Lung (tissue), 11 donors: ENCODE measurements at regions not wholly inside any gene's neighbourhood (a gene's known extent, or its start where the extent isn't known, plus 50 kb on each side); places are given as distances from the start of the nearest gene placed in this dataset.
A peak's percentile ranks its signal among the peaks of the same experiment; 100 is the strongest.

ENCODE experiments used
- ATAC-seq: fragments of 200-7000 bp; cut with Tn5 transposase; one replicate; pipeline ENCODE4 v1.9.1; 2020; ENCODE audit warnings: moderate number of reproducible peaks; ENCODE audit not compliant: insufficient read depth, low FRiP score
- DNase-seq, 3 donors: peaks; one replicate each; pipeline ENCODE4 v3.0.0-alpha.2; 2013 to 2017
- H3K27ac ChIP-seq, 2 donors: one replicate each; pipeline ENCODE4 v1.5.1; 2013; ENCODE audit warnings: mild to moderate bottlenecking in 2 of 2, moderate library complexity in 2 of 2, control low read depth in 1 of 2, inconsistent platforms in 1 of 2, low read depth in 1 of 2, low read length in 1 of 2
- H3K27me3 ChIP-seq, 3 donors: one replicate each; pipeline ENCODE4 v1.5.1; 2013; ENCODE audit warnings: low read length in 2 of 3; ENCODE audit not compliant: control insufficient read depth in 3 of 3, insufficient read depth in 3 of 3
- H3K36me3 ChIP-seq, 4 donors: one replicate each; pipeline ENCODE4 v1.5.1; 2013; ENCODE audit warnings: low read length in 4 of 4, mild to moderate bottlenecking in 1 of 4, moderate library complexity in 1 of 4; ENCODE audit not compliant: control insufficient read depth in 4 of 4, insufficient read depth in 4 of 4
- H3K4me1 ChIP-seq, 5 donors: one replicate each; pipeline ENCODE4 v1.5.1; 2013; ENCODE audit warnings: low read length in 5 of 5, mild to moderate bottlenecking in 2 of 5, moderate library complexity in 1 of 5; ENCODE audit not compliant: control insufficient read depth in 5 of 5, insufficient read depth in 5 of 5
- H3K4me3 ChIP-seq: one replicate; pipeline ENCODE4 v1.5.1; 2013; ENCODE audit warnings: mild to moderate bottlenecking, control low read depth, moderate library complexity
- H3K9ac ChIP-seq, 2 donors: one replicate each; pipeline ENCODE4 v1.5.1; 2013; ENCODE audit warnings: low read length in 2 of 2, control low read depth in 1 of 2; ENCODE audit not compliant: insufficient read depth in 1 of 2
- H3K9me3 ChIP-seq, 4 donors: one replicate each; pipeline ENCODE4 v1.5.1; 2013; ENCODE audit warnings: low read length in 3 of 4, mild to moderate bottlenecking in 1 of 4, moderate library complexity in 1 of 4; ENCODE audit not compliant: control insufficient read depth in 4 of 4, insufficient read depth in 3 of 4
- CTCF ChIP-seq: IDR thresholded peaks from 2 replicates; pipeline ENCODE4 v1.5.1; 2012; ENCODE audit warnings: mild to moderate bottlenecking; ENCODE audit errors: control extremely low read depth, extremely low read depth
- WGBS, 2 donors: extraction: QIAGEN DNeasy Blood & Tissue Kit; methylation state at CpG; one replicate each; pipeline ENCODE4 v1.1.7; 2013; 5-methylcytosine and 5-hydroxymethylcytosine counted together
- donor health status: control.
- donor health status: control.
- donor health status: Bipolar disorder and iron deficiency.
- donor health status: healthy.
- donor health status: DM: yes; HTN: yes; CAD: no.

GRCh38 chr3:18998069-18998468 is 150.2 kb upstream of the KCNH8 start:
- no peak overlapping the region for H3K4me3 ChIP-seq
- H3K4me1 ChIP-seq: peaks cover 0 to 4% (median 0%) of the 10 kb centered on the region in 5 donors
- no peaks in the 10 kb centered on the region for H3K36me3 ChIP-seq
- H3K9ac ChIP-seq: no peak overlapping the region
- H3K27ac ChIP-seq: no peak overlapping the region
- ATAC-seq (no peak), DNase-seq (no peak)
- no peaks in the 10 kb centered on the region for H3K27me3 ChIP-seq
- H3K9me3 ChIP-seq: no peaks in the 10 kb centered on the region
- TF ChIP-seq CTCF: no peak
- WGBS, 2 donors: 88 to 93% methylated on average over 4 of the region's 4 CpGs

DNA sequence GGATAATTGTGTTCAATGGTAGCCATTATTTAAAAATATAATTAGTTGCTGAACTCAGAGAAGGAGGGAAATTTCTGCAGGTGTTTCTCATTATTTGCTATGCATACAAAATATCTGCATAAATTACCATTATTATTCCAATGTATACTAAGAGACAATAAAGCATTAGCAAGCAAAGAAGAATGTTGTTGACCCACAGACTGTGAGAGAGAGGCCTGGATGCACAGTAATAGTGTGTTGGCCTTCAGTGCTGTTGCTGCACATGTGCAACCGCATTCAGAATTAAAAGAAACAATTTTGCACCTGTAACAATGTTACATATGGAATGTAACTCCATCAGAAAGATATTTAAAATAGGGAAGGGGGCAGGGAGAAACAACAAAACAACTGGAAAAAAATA is 155.6 kb upstream of the KCNH8 start:
- DNase-seq: no peak
- Histone ChIP-seq H3K36me3 (no peaks in the 10 kb centered on the region), H3K27ac (no peak overlapping the region), H3K4me3 (no peak overlapping the region), H3K9me3 (no peaks in the 10 kb centered on the region), H3K27me3 (no peaks in the 10 kb centered on the region), H3K9ac (no peak overlapping the region), H3K4me1 (peaks cover 0 to 3% (median 0%) of the 10 kb centered on the region in 5 donors)
- no peak for ATAC-seq
- 93 to 96% methylated on average over 1 of the region's 1 CpG for WGBS, 2 donors
- no peak for TF ChIP-seq CTCF

DNA sequence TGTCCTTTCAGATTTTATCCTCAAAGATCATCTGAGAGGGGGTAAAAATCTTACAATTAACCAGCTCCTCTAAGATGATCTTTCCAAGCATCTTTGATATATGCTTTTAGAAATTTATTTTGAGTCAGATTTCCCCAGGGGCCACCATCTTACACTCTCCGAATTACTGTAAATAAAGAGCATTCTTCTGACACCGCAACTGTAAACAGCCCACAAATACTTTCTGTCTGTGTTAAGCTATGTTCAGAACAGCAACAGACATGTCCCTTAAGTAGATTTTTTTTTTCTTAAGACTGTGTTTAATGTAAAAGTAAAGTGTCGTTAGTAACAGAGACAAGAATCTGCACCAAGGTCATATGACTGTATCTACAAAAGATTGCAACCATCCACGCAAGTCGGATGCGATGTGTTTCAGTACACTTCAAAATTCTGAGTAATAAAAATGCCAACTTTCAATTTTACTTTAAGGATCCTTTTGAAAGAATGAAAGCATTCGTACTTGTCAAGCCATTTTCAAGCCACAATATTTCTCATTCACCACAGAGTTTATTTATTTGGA is 159.0 kb upstream of the KCNH8 start:
- WGBS, 2 donors: 69 to 86% methylated on average over 7 of the region's 7 CpGs
- Histone ChIP-seq H3K9ac (no peak overlapping the region), H3K27me3 (no peaks in the 10 kb centered on the region), H3K27ac (no peak overlapping the region), H3K4me1 (no peaks in the 10 kb centered on the region), H3K36me3 (no peaks in the 10 kb centered on the region), H3K4me3 (no peak overlapping the region), H3K9me3 (no peaks in the 10 kb centered on the region)
- DNase-seq (no peak), ATAC-seq (no peak)
- TF ChIP-seq CTCF: no peak

- no peak overlapping the region for H3K27ac ChIP-seq
- no peaks in the 10 kb centered on the region for H3K36me3 ChIP-seq
- no peaks in the 10 kb centered on the region for H3K27me3 ChIP-seq
- DNase-seq (peak in 2 of 3 donors; percentile 40 to 64), ATAC-seq (no peak)
- no peaks in the 10 kb centered on the region for H3K4me1 ChIP-seq
- TF ChIP-seq CTCF: no peak
- 5 to 6% methylated on average over 4 of the region's 4 CpGs for WGBS, 2 donors
- H3K9ac ChIP-seq: no peak overlapping the region
- H3K4me3 ChIP-seq: no peak overlapping the region
- H3K9me3 ChIP-seq: no peaks in the 10 kb centered on the region
Observed at GRCh38 chr3:18988614-18989229, 159.6 kb upstream of the KCNH8 start.
